Kidney (tissue), 13 donors: ENCODE measurements at regions not wholly inside any gene's neighbourhood (a gene's known extent, or its start where the extent isn't known, plus 50 kb on each side); places are given as distances from the start of the nearest gene placed in this dataset.

Source experiments
- DNase-seq, 5 donors: peaks; one replicate each; pipeline ENCODE4 v3.0.0-alpha.2; 2013 to 2020
- FAIRE-seq: peaks from 2 replicates; lab custom pipeline; 2012; peaks lifted over from hg19 to GRCh38; lab: Jason Lieb, UNC
- H3K27ac ChIP-seq, 2 donors: one replicate each; pipeline ENCODE4 v1.7.0; 2013; ENCODE audit warnings: low read depth in 2 of 2, low read length in 2 of 2, inconsistent platforms in 1 of 2
- H3K27me3 ChIP-seq: one replicate; pipeline ENCODE4 v1.7.1; 2013; ENCODE audit warnings: low read length, inconsistent platforms; ENCODE audit not compliant: control insufficient read depth, insufficient read depth
- H3K36me3 ChIP-seq, 3 donors: one replicate each; pipeline versions ENCODE4 v1.7.0 to v1.7.1; 2013; ENCODE audit warnings: low read length in 3 of 3, control low read depth in 1 of 3, inconsistent platforms in 1 of 3; ENCODE audit not compliant: insufficient read depth in 3 of 3, control insufficient read depth in 2 of 3
- H3K4me1 ChIP-seq, 3 donors: one replicate each; pipeline versions ENCODE4 v1.7.0 to v1.7.1; 2013; ENCODE audit warnings: low read length in 3 of 3, inconsistent platforms in 1 of 3, low read depth in 1 of 3; ENCODE audit not compliant: control insufficient read depth in 2 of 3, insufficient read depth in 2 of 3
- H3K4me3 ChIP-seq, 3 donors: one replicate each; pipeline versions ENCODE4 v1.7.0 to v1.8.1; 2013; ENCODE audit warnings: low read length in 3 of 3, control low read depth in 1 of 3, inconsistent platforms in 1 of 3
- H3K9ac ChIP-seq, 3 donors: one replicate each; pipeline versions ENCODE4 v1.7.0 to v1.7.1; 2013; ENCODE audit warnings: low read length in 3 of 3, control low read depth in 1 of 3, inconsistent platforms in 1 of 3
- H3K9me3 ChIP-seq, 3 donors: one replicate each; pipeline versions ENCODE4 v1.7.0 to v1.7.1; 2013; ENCODE audit warnings: low read length in 3 of 3, control low read depth in 1 of 3, inconsistent platforms in 1 of 3; ENCODE audit not compliant: control insufficient read depth in 2 of 3, insufficient read depth in 1 of 3
- CTCF ChIP-seq: IDR thresholded peaks from 3 replicates; pipeline ENCODE4 v1.5.1; 2012; ENCODE audit warnings: mild to moderate bottlenecking, moderate library complexity, borderline replicate concordance; ENCODE audit not compliant: insufficient read depth; ENCODE audit errors: extremely low read depth
- intact Hi-C: fragments of 100-400 bp; cut with DNase I; formaldehyde crosslinking; loops from one replicate; pipeline ENCODE4 v1.11.1; 2022
- donor health status: control.
- donor health status: control.
- donor health status: control.
- donor health status: control.
- donor health status: control.
- donor health status: DM: yes; HTN: yes; CAD: no.
- donor health status: Normal renal cell carcinoma (clear cell type).

GRCh38 chr5:37957218-37957617 is 117.4 kb upstream of the GDNF start:
- no peak overlapping the region for H3K4me3 ChIP-seq
- peaks cover 0 to 15% (median 9%) of the 10 kb centered on the region in 3 donors for H3K9me3 ChIP-seq
- intact Hi-C loops, result no loop called here
- DNase-seq (no peak), FAIRE-seq (no peak)
- no peak overlapping the region for H3K9ac ChIP-seq
- H3K27me3 ChIP-seq, result no peaks in the 10 kb centered on the region
- TF ChIP-seq CTCF, result no peak
- no peaks in the 10 kb centered on the region for H3K36me3 ChIP-seq
- no peaks in the 10 kb centered on the region for H3K4me1 ChIP-seq
- H3K27ac ChIP-seq, result no peak overlapping the region

- Histone ChIP-seq H3K27ac (no peak overlapping the region), H3K4me3 (no peak overlapping the region), H3K4me1 (no peaks in the 10 kb centered on the region), H3K36me3 (no peaks in the 10 kb centered on the region), H3K27me3 (no peaks in the 10 kb centered on the region), H3K9ac (no peak overlapping the region), H3K9me3 (peaks cover 0 to 15% (median 9%) of the 10 kb centered on the region in 3 donors)
- intact Hi-C loops, result no loop called here
- TF ChIP-seq CTCF, result no peak
- FAIRE-seq (no peak), DNase-seq (no peak)
These were observed 115.9 kb upstream of the GDNF start for GRCh38 chr5:37955748-37956147.

GRCh38 chr5:37954561-37954960 is 114.7 kb upstream of the GDNF start:
- Histone ChIP-seq H3K36me3 (no peaks in the 10 kb centered on the region), H3K9ac (no peak overlapping the region), H3K4me3 (no peak overlapping the region), H3K9me3 (peaks cover 0 to 15% (median 9%) of the 10 kb centered on the region in 3 donors), H3K4me1 (no peaks in the 10 kb centered on the region), H3K27me3 (no peaks in the 10 kb centered on the region), H3K27ac (no peak overlapping the region)
- intact Hi-C loops, result no loop called here
- no peak for FAIRE-seq
- no peak for TF ChIP-seq CTCF
- no peak for DNase-seq
